Colonic mucosa (tissue), 4 donors: ENCODE measurements at regions not wholly inside any gene's neighbourhood (a gene's known extent, or its start where the extent isn't known, plus 50 kb on each side); places are given as distances from the start of the nearest gene placed in this dataset.

Experiments used
- DNase-seq: peaks from one replicate; pipeline ENCODE4 v3.0.0-alpha.2; 2020
- H3K27ac ChIP-seq: fragments of 200-600 bp; one replicate; pipeline ENCODE4 v1.8.0; 2021
- H3K27me3 ChIP-seq: fragments of 200-600 bp; one replicate; pipeline ENCODE4 v1.8.0; 2021
- H3K36me3 ChIP-seq: fragments of 200-600 bp; one replicate; pipeline ENCODE4 v1.8.0; 2021
- H3K4me1 ChIP-seq: fragments of 200-600 bp; one replicate; pipeline ENCODE4 v1.8.0; 2021; ENCODE audit warnings: mild to moderate bottlenecking
- H3K4me3 ChIP-seq: fragments of 200-600 bp; one replicate; pipeline ENCODE4 v1.8.0; 2021
- H3K9ac ChIP-seq, 2 donors: one replicate each; pipeline ENCODE4 v1.7.0; 2013; ENCODE audit warnings: control low read depth in 2 of 2, low read depth in 2 of 2, low read length in 2 of 2
- H3K9me3 ChIP-seq: fragments of 200-600 bp; one replicate; pipeline ENCODE4 v1.8.0; 2021
- intact Hi-C: fragments of 100-400 bp; cut with DNase I; formaldehyde crosslinking; loops from one replicate; pipeline ENCODE4 v1.14.1; 2022
- TF ChIP-seq, protein P1 (sequence below): fragments of 200-600 bp; IDR thresholded peaks from one replicate; pipeline ENCODE4 v1.8.0; 2022; ENCODE audit warnings: antibody characterized with exemption, mild to moderate bottlenecking
- donor health status: healthy.
- donor health status: DM: no; HTN: no; CAD: no.
- donor health status: DM: no; HTN: no; CAD: no.

DNA sequence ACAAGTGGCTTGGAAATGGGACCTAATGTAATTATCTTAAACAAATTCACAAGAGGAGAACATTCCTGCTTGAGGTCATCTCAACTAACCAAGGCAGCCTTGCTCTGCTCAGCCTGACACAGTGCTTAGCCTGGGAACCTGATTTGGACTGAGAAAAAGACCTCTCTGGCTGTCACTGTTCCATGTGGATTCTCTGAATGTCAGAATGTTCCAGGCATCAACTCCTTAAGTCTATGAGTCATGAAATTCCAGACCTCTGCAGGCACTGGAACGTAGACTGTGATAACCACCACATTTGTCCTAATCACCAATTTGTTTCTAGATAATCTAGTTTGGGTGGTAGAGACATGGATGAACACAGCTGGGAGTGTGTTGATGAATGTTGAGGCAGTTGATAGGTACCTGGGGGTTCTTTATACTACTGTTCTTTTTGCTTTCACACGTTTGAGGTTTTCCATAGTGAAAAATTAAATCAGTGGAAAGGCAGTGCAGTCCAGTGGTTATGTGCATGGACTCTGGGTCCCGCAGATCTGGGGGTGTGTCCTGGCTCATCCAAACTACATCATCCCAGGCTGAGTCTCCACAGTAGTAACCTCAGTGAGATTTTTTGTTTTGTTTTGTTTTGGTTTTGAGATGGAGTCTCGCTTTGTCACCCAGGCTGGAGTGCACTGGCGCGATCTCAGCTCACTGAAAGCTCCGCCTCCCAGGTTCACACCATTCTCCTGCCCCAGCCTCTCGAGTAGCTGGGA is 269.6 kb downstream of the MN1 start:
- no peaks in the 10 kb centered on the region for H3K9me3 ChIP-seq
- H3K4me1 ChIP-seq, result no peaks in the 10 kb centered on the region
- intact Hi-C loops, result no loop called here
- no peak overlapping the region for H3K27ac ChIP-seq
- H3K36me3 ChIP-seq, result no peaks in the 10 kb centered on the region
- TF ChIP-seq, protein P1, sequence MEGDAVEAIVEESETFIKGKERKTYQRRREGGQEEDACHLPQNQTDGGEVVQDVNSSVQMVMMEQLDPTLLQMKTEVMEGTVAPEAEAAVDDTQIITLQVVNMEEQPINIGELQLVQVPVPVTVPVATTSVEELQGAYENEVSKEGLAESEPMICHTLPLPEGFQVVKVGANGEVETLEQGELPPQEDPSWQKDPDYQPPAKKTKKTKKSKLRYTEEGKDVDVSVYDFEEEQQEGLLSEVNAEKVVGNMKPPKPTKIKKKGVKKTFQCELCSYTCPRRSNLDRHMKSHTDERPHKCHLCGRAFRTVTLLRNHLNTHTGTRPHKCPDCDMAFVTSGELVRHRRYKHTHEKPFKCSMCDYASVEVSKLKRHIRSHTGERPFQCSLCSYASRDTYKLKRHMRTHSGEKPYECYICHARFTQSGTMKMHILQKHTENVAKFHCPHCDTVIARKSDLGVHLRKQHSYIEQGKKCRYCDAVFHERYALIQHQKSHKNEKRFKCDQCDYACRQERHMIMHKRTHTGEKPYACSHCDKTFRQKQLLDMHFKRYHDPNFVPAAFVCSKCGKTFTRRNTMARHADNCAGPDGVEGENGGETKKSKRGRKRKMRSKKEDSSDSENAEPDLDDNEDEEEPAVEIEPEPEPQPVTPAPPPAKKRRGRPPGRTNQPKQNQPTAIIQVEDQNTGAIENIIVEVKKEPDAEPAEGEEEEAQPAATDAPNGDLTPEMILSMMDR, result no peak
- no peak overlapping the region for H3K9ac ChIP-seq
- no peak for DNase-seq
- H3K27me3 ChIP-seq, result no peaks in the 10 kb centered on the region
- no peak overlapping the region for H3K4me3 ChIP-seq

DNA sequence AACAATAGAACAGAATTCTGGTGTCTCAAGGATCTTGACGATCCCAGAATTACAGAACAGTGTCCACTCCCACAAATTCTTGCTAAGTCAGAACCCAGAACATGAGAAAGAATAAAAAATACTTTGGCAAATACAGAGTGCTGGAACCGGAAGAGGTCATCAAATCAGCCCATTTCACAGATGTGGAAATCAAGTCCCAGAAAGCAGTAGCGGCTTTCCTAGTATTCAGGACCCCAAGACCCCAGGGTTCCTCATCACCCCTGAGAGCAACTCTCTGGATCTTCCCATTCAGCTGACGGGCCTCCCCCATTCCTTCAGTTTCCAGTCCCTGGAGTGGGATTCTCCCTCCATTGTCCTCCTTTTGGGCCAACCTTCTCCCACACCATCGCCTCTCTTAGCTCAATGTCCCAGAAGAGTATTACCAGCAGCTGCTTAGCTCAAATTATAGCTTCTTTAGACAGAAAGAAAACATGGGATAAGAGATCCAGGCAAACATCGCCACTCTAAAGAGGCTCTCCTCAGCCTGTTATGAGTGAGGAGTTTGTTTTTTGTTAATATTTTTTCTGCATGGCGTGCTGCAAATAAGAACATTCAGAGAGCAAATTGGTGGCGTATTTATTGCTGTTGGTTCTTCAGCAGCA is 268.3 kb downstream of the MN1 start:
- no peaks in the 10 kb centered on the region for H3K9me3 ChIP-seq
- no peak overlapping the region for H3K27ac ChIP-seq
- H3K9ac ChIP-seq, result no peak overlapping the region
- H3K27me3 ChIP-seq, result no peaks in the 10 kb centered on the region
- no peaks in the 10 kb centered on the region for H3K36me3 ChIP-seq
- H3K4me1 ChIP-seq, result no peaks in the 10 kb centered on the region
- H3K4me3 ChIP-seq, result no peak overlapping the region
- DNase-seq, result no peak
- TF ChIP-seq, protein P1, result no peak
- intact Hi-C loops, result no loop called here

DNA sequence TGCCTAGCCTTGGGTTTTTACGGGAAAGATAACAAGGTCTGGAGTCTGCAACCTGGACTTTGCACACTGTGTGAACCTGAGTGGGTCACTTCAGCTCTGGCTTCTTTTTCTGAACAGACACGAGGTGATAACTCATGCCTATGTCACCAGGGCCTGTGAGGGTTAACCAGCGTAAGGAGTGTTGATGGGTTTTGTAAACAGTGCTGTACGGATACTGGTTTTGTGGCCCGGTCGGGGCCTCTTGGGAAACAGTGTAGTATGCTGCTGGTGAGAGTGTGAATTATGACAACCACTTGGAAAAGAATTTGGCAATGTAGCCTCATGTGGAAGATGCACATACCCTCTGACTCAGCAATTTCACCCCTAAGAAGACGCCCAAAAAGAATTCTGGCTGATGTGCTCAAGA is 266.8 kb downstream of the MN1 start:
- Histone ChIP-seq H3K27ac (no peak overlapping the region), H3K9me3 (no peaks in the 10 kb centered on the region), H3K27me3 (no peaks in the 10 kb centered on the region), H3K4me3 (no peak overlapping the region), H3K9ac (no peak overlapping the region), H3K4me1 (no peaks in the 10 kb centered on the region), H3K36me3 (no peaks in the 10 kb centered on the region)
- intact Hi-C loops, result no loop called here
- DNase-seq, result no peak
- TF ChIP-seq, protein P1, result no peak

DNA sequence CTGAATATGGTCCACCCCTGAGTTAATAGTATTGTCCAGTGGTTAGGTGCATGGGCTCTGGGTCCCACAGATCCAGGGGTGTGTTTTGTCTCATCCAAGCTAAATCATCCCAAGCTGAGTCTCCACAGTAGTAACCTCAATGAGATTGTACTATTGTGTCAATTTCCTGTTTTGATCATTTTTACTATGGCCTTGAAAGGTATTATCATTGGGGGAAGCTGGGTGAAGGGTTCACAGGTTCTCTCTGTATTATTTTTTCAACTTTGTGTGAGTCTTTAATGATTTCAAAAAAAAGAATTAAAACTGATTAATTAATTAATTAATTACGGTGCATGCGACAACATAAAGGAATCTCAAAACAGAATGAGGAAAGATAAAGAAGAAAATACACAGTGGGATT is 266.1 kb downstream of the MN1 start:
- H3K9ac ChIP-seq, result no peak overlapping the region
- TF ChIP-seq, protein P1, result no peak
- no peaks in the 10 kb centered on the region for H3K36me3 ChIP-seq
- no peaks in the 10 kb centered on the region for H3K9me3 ChIP-seq
- H3K4me1 ChIP-seq, result no peaks in the 10 kb centered on the region
- no peak for DNase-seq
- no peak overlapping the region for H3K4me3 ChIP-seq
- H3K27ac ChIP-seq, result no peak overlapping the region
- no peaks in the 10 kb centered on the region for H3K27me3 ChIP-seq
- intact Hi-C loops, result no loop called here

DNA sequence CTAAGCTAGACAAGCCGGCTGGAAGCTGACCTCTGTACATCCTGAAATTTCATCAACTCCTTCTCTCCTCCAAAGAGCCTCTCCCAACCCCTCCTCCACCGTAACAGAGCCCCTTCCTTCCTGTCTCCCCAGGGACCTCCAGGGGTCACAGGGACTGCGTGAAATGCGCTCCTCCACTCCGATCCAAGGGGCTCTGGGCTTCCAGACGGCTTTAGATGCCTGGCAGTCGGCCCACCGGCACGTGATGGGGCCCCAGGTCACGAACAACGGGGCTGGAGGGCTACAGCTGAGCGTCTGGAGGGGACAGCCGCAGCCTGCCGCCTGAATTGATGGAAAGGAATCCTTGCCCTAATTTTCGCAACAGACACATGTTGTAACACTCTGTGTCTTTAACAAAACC is 264.1 kb downstream of the MN1 start:
- TF ChIP-seq, protein P1, result no peak
- Histone ChIP-seq H3K4me1 (no peaks in the 10 kb centered on the region), H3K27ac (no peak overlapping the region), H3K9me3 (no peaks in the 10 kb centered on the region), H3K27me3 (no peaks in the 10 kb centered on the region), H3K4me3 (no peak overlapping the region), H3K9ac (no peak overlapping the region), H3K36me3 (no peaks in the 10 kb centered on the region)
- DNase-seq, result no peak
- intact Hi-C loops, result no loop called here
